CD4-positive, alpha-beta T cell (primary cell): ENCODE measurements at regions not wholly inside any gene's neighbourhood (a gene's known extent, or its start where the extent isn't known, plus 50 kb on each side); places are given as distances from the start of the nearest gene placed in this dataset.

Source experiments
- ATAC-seq: fragments of 200-7000 bp; cut with Tn5 transposase; one replicate; pipeline ENCODE4 v1.10.0; 2022; ENCODE audit warnings: mild to moderate bottlenecking; ENCODE audit not compliant: poor library complexity
- CTCF ChIA-PET: fragments of 350-600 bp; sonication (Branson Sonifier 250); formaldehyde crosslinking; loops from one replicate; lab custom pipeline; 2021; ENCODE audit warnings: antibody characterized with exemption, inconsistent platforms; lab: Charles Lee
- POLR2A ChIA-PET: fragments of 350-600 bp; sonication (Branson Sonifier 250); formaldehyde crosslinking; loops from one replicate; lab custom pipeline; 2021; ENCODE audit warnings: antibody characterized with exemption, inconsistent platforms; lab: Charles Lee
- DNase-seq, 14 experiments: peaks; one replicate each; pipeline ENCODE4 v3.0.0-alpha.2; 2013 to 2020; ENCODE audit warnings: mixed read lengths in 2 of 14
- H3K27ac ChIP-seq, 2 donors: one replicate each; pipeline versions ENCODE4 v1.5.1 to v1.7.0; 2013; ENCODE audit warnings: low read length in 2 of 2, low read depth in 1 of 2, mild to moderate bottlenecking in 1 of 2
- H3K27me3 ChIP-seq, 2 experiments: 1 replicate in 1 of 2; 2 replicates in 1 of 2; pipeline versions ENCODE4 v1.6.1 to v1.7.0; 2013; ENCODE audit warnings: low read length in 2 of 2, control low read depth in 1 of 2, mild to moderate bottlenecking in 1 of 2, moderate library complexity in 1 of 2; ENCODE audit not compliant: insufficient read depth in 2 of 2, control insufficient read depth in 1 of 2
- H3K36me3 ChIP-seq: one replicate; pipeline ENCODE4 v1.6.1; 2013; ENCODE audit warnings: low read length, control low read depth; ENCODE audit not compliant: insufficient read depth
- H3K4me1 ChIP-seq: one replicate; pipeline ENCODE4 v1.6.1; 2013; ENCODE audit warnings: low read length, control low read depth; ENCODE audit not compliant: insufficient read depth
- H3K4me3 ChIP-seq: one replicate; pipeline ENCODE4 v1.5.1; 2013; ENCODE audit warnings: mild to moderate bottlenecking, low read length, moderate library complexity
- H3K9me3 ChIP-seq, 2 experiments: 1 replicate in 1 of 2; 2 replicates in 1 of 2; pipeline versions ENCODE4 v1.6.1 to v1.7.0; 2013; ENCODE audit warnings: low read length in 2 of 2, mild to moderate bottlenecking in 2 of 2, control low read depth in 1 of 2, moderate library complexity in 1 of 2; ENCODE audit not compliant: control insufficient read depth in 1 of 2, insufficient read depth in 1 of 2
- H3K27ac Mint-ChIP-seq: one replicate; pipeline ENCODE4 v1.8.0; 2020; ENCODE audit warnings: mixed read lengths
- H3K27me3 Mint-ChIP-seq: one replicate; pipeline ENCODE4 v1.8.0; 2021; ENCODE audit warnings: mixed read lengths
- H3K36me3 Mint-ChIP-seq: one replicate; pipeline ENCODE4 v1.8.0; 2021; ENCODE audit warnings: low read depth, mixed read lengths
- H3K4me1 Mint-ChIP-seq: one replicate; pipeline ENCODE4 v1.8.0; 2021; ENCODE audit warnings: low read depth, mixed read lengths
- H3K4me3 Mint-ChIP-seq: one replicate; pipeline ENCODE4 v1.8.0; 2020; ENCODE audit warnings: mild to moderate bottlenecking, mixed read lengths
- H3K9me3 Mint-ChIP-seq: one replicate; pipeline ENCODE4 v1.8.0; 2020; ENCODE audit warnings: mixed read lengths
- intact Hi-C, 2 experiments: fragments of 100-400 bp; cut with DNase I in 1 of 2; cut with micrococcal nuclease in 1 of 2; formaldehyde crosslinking; loops; one replicate each; pipeline versions ENCODE4 v1.15.1 to v1.9.0; 2023 to 2025; cut with DNase I, micrococcal nuclease
- TF ChIP-seq, protein P1 (sequence below): fragments of 200-600 bp; IDR thresholded peaks from one replicate; pipeline ENCODE4 v1.8.0; 2022; ENCODE audit warnings: antibody characterized with exemption, mild to moderate bottlenecking

DNA sequence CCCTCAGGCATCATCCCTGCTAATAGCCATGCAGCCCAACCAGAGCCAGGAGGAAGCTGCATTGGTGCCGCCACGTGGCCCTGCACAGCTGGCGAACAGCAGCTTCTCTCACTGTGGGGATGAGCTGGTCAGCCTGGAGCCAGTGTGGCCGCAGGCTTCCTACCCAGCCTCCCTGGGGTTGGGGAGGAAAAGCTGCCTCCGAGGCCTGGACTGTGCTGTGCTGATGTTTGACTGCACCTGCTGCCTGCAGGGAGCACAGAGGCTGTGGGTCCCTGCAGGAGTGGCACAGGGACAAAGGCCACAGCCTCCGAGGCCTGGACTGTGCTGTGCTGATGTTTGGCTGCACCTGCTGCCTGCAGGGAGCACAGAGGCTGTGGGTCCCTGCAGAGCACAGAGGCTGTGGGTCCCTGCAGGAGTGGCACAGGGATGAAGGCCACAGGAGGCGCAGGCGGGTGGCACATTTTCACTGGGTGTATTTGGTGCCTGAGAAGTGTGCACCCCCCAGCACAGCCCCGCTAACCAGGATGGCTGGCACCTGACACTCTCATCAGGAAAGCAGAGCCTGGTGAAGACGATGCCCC is 83.9 kb downstream of the DLL1 start:
- ChIA-PET CTCF (no interaction called here), POLR2A (no interaction called here)
- Mint-ChIP-seq H3K4me3 (no peak overlapping the region), H3K9me3 (peaks cover 3% of the 10 kb centered on the region), H3K27me3 (no peaks in the 10 kb centered on the region), H3K4me1 (no peaks in the 10 kb centered on the region), H3K36me3 (no peaks in the 10 kb centered on the region), H3K27ac (no peak overlapping the region)
- no peaks in the 10 kb centered on the region for H3K36me3 ChIP-seq
- no peak overlapping the region for H3K27ac ChIP-seq
- peaks cover 0 to 8% of the 10 kb centered on the region in 2 experiments for H3K27me3 ChIP-seq
- intact Hi-C loops, result no loop called here
- DNase-seq (peak in 1 of 14 experiments; percentile 3), ATAC-seq (no peak)
- peaks cover 0 to 10% of the 10 kb centered on the region in 2 experiments for H3K9me3 ChIP-seq
- no peak overlapping the region for H3K4me3 ChIP-seq
- TF ChIP-seq, protein P1, sequence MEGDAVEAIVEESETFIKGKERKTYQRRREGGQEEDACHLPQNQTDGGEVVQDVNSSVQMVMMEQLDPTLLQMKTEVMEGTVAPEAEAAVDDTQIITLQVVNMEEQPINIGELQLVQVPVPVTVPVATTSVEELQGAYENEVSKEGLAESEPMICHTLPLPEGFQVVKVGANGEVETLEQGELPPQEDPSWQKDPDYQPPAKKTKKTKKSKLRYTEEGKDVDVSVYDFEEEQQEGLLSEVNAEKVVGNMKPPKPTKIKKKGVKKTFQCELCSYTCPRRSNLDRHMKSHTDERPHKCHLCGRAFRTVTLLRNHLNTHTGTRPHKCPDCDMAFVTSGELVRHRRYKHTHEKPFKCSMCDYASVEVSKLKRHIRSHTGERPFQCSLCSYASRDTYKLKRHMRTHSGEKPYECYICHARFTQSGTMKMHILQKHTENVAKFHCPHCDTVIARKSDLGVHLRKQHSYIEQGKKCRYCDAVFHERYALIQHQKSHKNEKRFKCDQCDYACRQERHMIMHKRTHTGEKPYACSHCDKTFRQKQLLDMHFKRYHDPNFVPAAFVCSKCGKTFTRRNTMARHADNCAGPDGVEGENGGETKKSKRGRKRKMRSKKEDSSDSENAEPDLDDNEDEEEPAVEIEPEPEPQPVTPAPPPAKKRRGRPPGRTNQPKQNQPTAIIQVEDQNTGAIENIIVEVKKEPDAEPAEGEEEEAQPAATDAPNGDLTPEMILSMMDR, result no peak
- H3K4me1 ChIP-seq, result no peaks in the 10 kb centered on the region

DNA sequence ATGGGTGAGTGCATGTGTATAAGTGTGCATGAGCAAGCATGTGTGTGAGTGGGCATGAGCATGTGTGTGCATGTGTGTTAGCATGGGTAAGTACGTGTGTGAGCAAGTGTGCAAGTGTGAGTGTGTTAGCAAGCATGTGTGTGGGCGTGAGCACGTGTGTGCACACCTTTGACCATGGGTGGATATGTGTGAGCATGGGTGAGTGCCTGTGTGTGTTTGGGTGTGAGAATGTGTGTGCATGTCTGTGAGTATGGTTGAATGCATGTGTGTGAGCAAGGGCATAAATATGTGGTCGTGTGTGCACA is 84.6 kb downstream of the DLL1 start:
- no peak overlapping the region for H3K4me3 Mint-ChIP-seq
- no peak overlapping the region for H3K27ac ChIP-seq
- TF ChIP-seq, protein P1, result no peak
- intact Hi-C loops, result no loop called here
- CTCF ChIA-PET, result no interaction called here
- H3K36me3 Mint-ChIP-seq, result no peaks in the 10 kb centered on the region
- POLR2A ChIA-PET, result no interaction called here
- H3K27ac Mint-ChIP-seq, result no peak overlapping the region
- peaks cover 0 to 10% of the 10 kb centered on the region in 2 experiments for H3K9me3 ChIP-seq
- H3K4me3 ChIP-seq, result no peak overlapping the region
- DNase-seq (no peak), ATAC-seq (no peak)
- H3K27me3 Mint-ChIP-seq, result no peaks in the 10 kb centered on the region
- H3K36me3 ChIP-seq, result no peaks in the 10 kb centered on the region
- H3K9me3 Mint-ChIP-seq, result peaks cover 3% of the 10 kb centered on the region
- peaks cover 0 to 8% of the 10 kb centered on the region in 2 experiments for H3K27me3 ChIP-seq
- no peaks in the 10 kb centered on the region for H3K4me1 ChIP-seq
- H3K4me1 Mint-ChIP-seq, result no peaks in the 10 kb centered on the region

DNA sequence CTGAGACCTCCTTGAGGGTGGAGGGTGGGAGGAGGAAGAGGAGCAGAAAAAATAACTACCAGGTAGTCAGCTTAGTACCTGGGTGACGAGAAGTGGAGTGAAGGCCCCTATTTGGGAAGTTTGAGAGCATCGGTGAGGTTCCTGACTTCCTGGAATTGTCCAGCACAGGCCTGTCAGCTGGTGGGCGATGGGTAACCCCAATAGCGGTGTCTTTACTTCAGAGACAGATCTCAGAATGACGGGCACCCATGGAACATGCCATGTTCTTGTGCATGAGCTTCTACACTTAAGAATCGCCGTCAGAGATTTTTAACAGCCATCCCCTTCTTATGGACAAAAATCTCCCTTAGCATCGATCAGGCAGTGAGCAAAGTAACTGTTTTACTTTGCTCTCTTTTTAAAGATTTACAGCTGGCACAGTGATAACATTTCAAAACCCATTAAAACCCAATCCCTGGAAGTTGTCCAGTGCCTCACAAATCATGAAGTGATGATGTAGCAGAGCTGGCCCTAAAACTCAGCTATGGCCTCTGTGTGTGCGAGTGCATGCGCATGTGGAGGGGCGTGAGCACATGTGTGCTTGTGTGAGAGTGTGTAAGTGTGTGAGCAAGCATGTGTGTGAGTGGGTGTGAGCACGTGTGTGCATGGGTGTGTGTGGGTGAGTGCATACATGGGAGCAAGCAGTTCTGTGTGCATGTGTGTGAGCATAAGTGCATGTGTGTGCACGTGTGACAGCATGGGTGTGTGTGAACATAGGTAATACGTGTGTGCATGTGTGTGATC is 85.2 kb downstream of the DLL1 start:
- DNase-seq (peak in 1 of 14 experiments; percentile 1), ATAC-seq (no peak)
- POLR2A ChIA-PET, result no interaction called here
- peaks cover 0 to 8% of the 10 kb centered on the region in 2 experiments for H3K27me3 ChIP-seq
- CTCF ChIA-PET, result no interaction called here
- TF ChIP-seq, protein P1, result no peak
- intact Hi-C loops, result no loop called here
- H3K9me3 ChIP-seq, result peaks cover 0 to 10% of the 10 kb centered on the region in 2 experiments
- H3K36me3 ChIP-seq, result no peaks in the 10 kb centered on the region
- no peaks in the 10 kb centered on the region for H3K36me3 Mint-ChIP-seq
- no peak overlapping the region for H3K27ac ChIP-seq
- H3K4me1 Mint-ChIP-seq, result no peaks in the 10 kb centered on the region
- no peak overlapping the region for H3K27ac Mint-ChIP-seq
- H3K4me3 Mint-ChIP-seq, result no peak overlapping the region
- no peak overlapping the region for H3K4me3 ChIP-seq
- H3K27me3 Mint-ChIP-seq, result no peaks in the 10 kb centered on the region
- H3K9me3 Mint-ChIP-seq, result peaks cover 3% of the 10 kb centered on the region
- H3K4me1 ChIP-seq, result no peaks in the 10 kb centered on the region
